ENCODE measurements at regions not wholly inside any gene's neighbourhood (a gene's known extent, or its start where the extent isn't known, plus 50 kb on each side); places are given as distances from the start of the nearest gene placed in this dataset.

GRCh38 chr3:150114873-150115540 is 144.3 kb upstream of the PFN2 start:
- WGBS, 3 donors, result 44 to 69% (median 58%) methylated on average over 3 of the region's 3 CpGs
- no peaks in the 10 kb centered on the region for H3K36me3 ChIP-seq (ENCODE audit: insufficient read depth in 1 of 2, low read depth in 1 of 2)

DNA sequence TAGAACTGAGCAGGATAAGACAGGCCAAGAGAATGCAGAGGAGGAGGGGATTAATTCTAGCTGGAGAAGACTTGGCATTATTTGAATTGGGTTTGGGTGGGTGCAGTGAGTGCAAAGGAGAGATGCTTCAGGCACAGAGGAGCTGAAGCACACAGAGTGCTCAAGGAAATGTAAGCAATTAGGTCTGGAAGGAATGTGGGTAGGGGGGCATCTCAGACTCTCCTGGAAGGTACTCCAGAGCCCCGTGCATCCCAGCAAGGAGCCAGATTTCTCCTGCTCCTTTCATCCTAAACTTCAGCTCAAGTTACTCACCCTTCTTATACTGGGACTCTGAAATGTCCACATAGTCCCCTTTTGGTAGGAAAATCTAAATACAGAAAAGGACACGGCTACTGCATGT is 143.6 kb upstream of the PFN2 start:
- Histone ChIP-seq H3K4me1 (peaks cover 6% of the 10 kb centered on the region), H3K9me3 (no peaks in the 10 kb centered on the region), H3K4me3 (no peak overlapping the region), H3K27ac (no peak overlapping the region), H3K36me3 (ENCODE audit: insufficient read depth in 1 of 2, low read depth in 1 of 2) (no peaks in the 10 kb centered on the region), H3K27me3 (ENCODE audit: insufficient read depth in 3 of 3, low read length in 2 of 3) (no peaks in the 10 kb centered on the region)
- no peak for DNase-seq
- WGBS, 3 donors, result 63 to 74% (median 71%) methylated on average over 2 of the region's 2 CpGs
- intact Hi-C loops (cut with DNase I), result no loop called here
- no peak for ATAC-seq
- TF ChIP-seq, protein P1, sequence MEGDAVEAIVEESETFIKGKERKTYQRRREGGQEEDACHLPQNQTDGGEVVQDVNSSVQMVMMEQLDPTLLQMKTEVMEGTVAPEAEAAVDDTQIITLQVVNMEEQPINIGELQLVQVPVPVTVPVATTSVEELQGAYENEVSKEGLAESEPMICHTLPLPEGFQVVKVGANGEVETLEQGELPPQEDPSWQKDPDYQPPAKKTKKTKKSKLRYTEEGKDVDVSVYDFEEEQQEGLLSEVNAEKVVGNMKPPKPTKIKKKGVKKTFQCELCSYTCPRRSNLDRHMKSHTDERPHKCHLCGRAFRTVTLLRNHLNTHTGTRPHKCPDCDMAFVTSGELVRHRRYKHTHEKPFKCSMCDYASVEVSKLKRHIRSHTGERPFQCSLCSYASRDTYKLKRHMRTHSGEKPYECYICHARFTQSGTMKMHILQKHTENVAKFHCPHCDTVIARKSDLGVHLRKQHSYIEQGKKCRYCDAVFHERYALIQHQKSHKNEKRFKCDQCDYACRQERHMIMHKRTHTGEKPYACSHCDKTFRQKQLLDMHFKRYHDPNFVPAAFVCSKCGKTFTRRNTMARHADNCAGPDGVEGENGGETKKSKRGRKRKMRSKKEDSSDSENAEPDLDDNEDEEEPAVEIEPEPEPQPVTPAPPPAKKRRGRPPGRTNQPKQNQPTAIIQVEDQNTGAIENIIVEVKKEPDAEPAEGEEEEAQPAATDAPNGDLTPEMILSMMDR (IDR thresholded peaks at IDR 0.05), result no peak

More at GRCh38 chr3:150114873-150115540, 144.3 kb upstream of the PFN2 start:
- intact Hi-C loops (cut with DNase I), result no loop called here
- Histone ChIP-seq H3K4me3 (no peak overlapping the region), H3K27me3 (ENCODE audit: insufficient read depth in 3 of 3, low read length in 2 of 3) (no peaks in the 10 kb centered on the region), H3K27ac (no peak overlapping the region), H3K4me1 (peaks cover 6% of the 10 kb centered on the region), H3K9me3 (no peaks in the 10 kb centered on the region)
- ATAC-seq (no peak), DNase-seq (no peak)
- TF ChIP-seq, protein P1 (IDR thresholded peaks at IDR 0.05), result no peak

- H3K36me3 ChIP-seq (ENCODE audit: insufficient read depth in 1 of 2, low read depth in 1 of 2), result no peaks in the 10 kb centered on the region
- no peaks in the 10 kb centered on the region for H3K4me1 ChIP-seq
- no peaks in the 10 kb centered on the region for H3K27me3 ChIP-seq (ENCODE audit: insufficient read depth in 3 of 3, low read length in 2 of 3)
- TF ChIP-seq, protein P1 (IDR thresholded peaks at IDR 0.05), result no peak
- 94 to 95% (median 95%) methylated on average over 5 of the region's 5 CpGs for WGBS, 3 donors
- DNase-seq, result no peak
- intact Hi-C loops (cut with DNase I), result no loop called here
- H3K27ac ChIP-seq, result no peak overlapping the region
- ATAC-seq, result no peak
- no peak overlapping the region for H3K4me3 ChIP-seq
- H3K9me3 ChIP-seq, result no peaks in the 10 kb centered on the region
These were observed 139.4 kb upstream of the PFN2 start for GRCh38 chr3:150110097-150110496.

DNA sequence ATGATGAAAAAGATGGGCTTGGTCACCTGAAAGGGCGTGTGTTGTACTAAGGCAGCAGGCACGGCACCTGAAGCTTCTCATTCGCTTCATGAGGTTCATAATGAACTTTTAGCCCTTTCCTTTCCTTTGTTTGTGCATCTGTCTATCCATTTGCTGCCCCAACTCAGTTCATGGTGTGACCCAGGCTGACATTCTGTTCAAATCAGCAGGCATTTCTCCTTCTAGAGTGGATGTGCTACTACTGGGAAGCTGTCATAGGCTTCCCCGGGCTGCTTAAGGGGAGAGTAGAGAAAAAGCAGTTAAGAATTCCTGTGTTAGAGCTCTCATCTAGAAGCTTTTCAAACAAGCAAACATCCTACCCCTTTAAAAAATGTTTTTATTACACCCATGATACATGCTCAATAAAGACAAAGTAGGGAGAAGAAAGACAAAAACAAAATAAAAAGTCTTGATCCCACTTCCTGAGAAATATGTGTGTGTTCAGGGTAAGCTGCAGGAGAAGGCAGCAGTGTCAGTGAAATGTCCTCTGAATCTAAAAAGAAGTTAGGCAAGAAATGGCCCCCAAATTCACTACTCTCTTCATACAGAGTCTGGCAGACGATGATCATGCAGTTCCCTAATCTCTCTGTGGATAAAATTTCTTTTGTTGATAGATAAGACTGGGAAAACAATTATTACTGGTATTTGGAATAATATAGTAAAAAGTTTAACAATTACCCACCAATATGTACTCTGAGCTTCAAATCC is 136.9 kb upstream of the PFN2 start:
- ATAC-seq (peak in 1 of 4 donors; percentile 30), DNase-seq (no peak)
- no peak overlapping the region for H3K27ac ChIP-seq
- H3K36me3 ChIP-seq (ENCODE audit: insufficient read depth in 1 of 2, low read depth in 1 of 2), result no peaks in the 10 kb centered on the region
- intact Hi-C loops (cut with DNase I), result no loop called here
- 81 to 85% (median 84%) methylated on average over 5 of the region's 5 CpGs for WGBS, 3 donors
- no peaks in the 10 kb centered on the region for H3K9me3 ChIP-seq
- TF ChIP-seq, protein P1 (IDR thresholded peaks at IDR 0.05), result no peak
- H3K4me1 ChIP-seq, result peaks cover 2% of the 10 kb centered on the region
- H3K4me3 ChIP-seq, result no peak overlapping the region
- no peaks in the 10 kb centered on the region for H3K27me3 ChIP-seq (ENCODE audit: insufficient read depth in 3 of 3, low read length in 2 of 3)

Data from psoas muscle (tissue), 7 donors.